ENCODE measurements at regions not wholly inside any gene's neighbourhood (a gene's known extent, or its start where the extent isn't known, plus 50 kb on each side); places are given as distances from the start of the nearest gene placed in this dataset.
A peak's percentile ranks its signal among the peaks of the same experiment; 100 is the strongest.

GRCh38 chr5:176736301-176736930 lies 73.9 kb upstream of the UNC5A start:
- peaks cover 4% of the 10 kb centered on the region for H3K36me3 Mint-ChIP-seq (ENCODE audit: unreplicated experiment)
- peaks cover 18% of the 10 kb centered on the region for H3K27me3 Mint-ChIP-seq (ENCODE audit: unreplicated experiment)
- no peak for DNase-seq
- H3K9me3 Mint-ChIP-seq (ENCODE audit: unreplicated experiment) = peaks cover 6% of the 10 kb centered on the region
- TF ChIP-seq CTCF (IDR thresholded peaks at IDR 0.05; ENCODE audit: partially characterized antibody, unreplicated experiment) = no peak
- peak overlapping the region; percentile 34 for H3K4me3 Mint-ChIP-seq (ENCODE audit: unreplicated experiment)
- peaks cover 36% of the 10 kb centered on the region for H3K4me1 Mint-ChIP-seq (ENCODE audit: low read depth, unreplicated experiment)
- H3K27ac Mint-ChIP-seq (ENCODE audit: unreplicated experiment) = no peak overlapping the region

- no peak for TF ChIP-seq CTCF (IDR thresholded peaks at IDR 0.05; ENCODE audit: partially characterized antibody, unreplicated experiment)
- peaks cover 2% of the 10 kb centered on the region for H3K36me3 Mint-ChIP-seq (ENCODE audit: unreplicated experiment)
- H3K27ac Mint-ChIP-seq (ENCODE audit: unreplicated experiment) = no peak overlapping the region
- DNase-seq = no peak
- peaks cover 21% of the 10 kb centered on the region for H3K27me3 Mint-ChIP-seq (ENCODE audit: unreplicated experiment)
- H3K4me1 Mint-ChIP-seq (ENCODE audit: low read depth, unreplicated experiment) = peaks cover 37% of the 10 kb centered on the region
- H3K9me3 Mint-ChIP-seq (ENCODE audit: unreplicated experiment) = peaks cover 6% of the 10 kb centered on the region
- no peak overlapping the region for H3K4me3 Mint-ChIP-seq (ENCODE audit: unreplicated experiment)
These were observed 73.2 kb upstream of the UNC5A start for GRCh38 chr5:176736931-176737745.

GRCh38 chr5:176737746-176738636 lies 72.4 kb upstream of the UNC5A start:
- Mint-ChIP-seq H3K4me3 (ENCODE audit: unreplicated experiment) (peak overlapping the region; percentile 23), H3K27ac (ENCODE audit: unreplicated experiment) (no peak overlapping the region), H3K27me3 (ENCODE audit: unreplicated experiment) (peaks cover 19% of the 10 kb centered on the region), H3K4me1 (ENCODE audit: low read depth, unreplicated experiment) (peaks cover 30% of the 10 kb centered on the region), H3K36me3 (ENCODE audit: unreplicated experiment) (no peaks in the 10 kb centered on the region), H3K9me3 (ENCODE audit: unreplicated experiment) (peaks cover 8% of the 10 kb centered on the region)
- no peak for TF ChIP-seq CTCF (IDR thresholded peaks at IDR 0.05; ENCODE audit: partially characterized antibody, unreplicated experiment)
- DNase-seq = no peak

GRCh38 chr5:176738637-176739250 lies 71.6 kb upstream of the UNC5A start:
- H3K4me1 Mint-ChIP-seq (ENCODE audit: low read depth, unreplicated experiment) = peaks cover 28% of the 10 kb centered on the region
- no peaks in the 10 kb centered on the region for H3K36me3 Mint-ChIP-seq (ENCODE audit: unreplicated experiment)
- no peak overlapping the region for H3K27ac Mint-ChIP-seq (ENCODE audit: unreplicated experiment)
- H3K4me3 Mint-ChIP-seq (ENCODE audit: unreplicated experiment) = peak overlapping the region; percentile 80
- peaks cover 17% of the 10 kb centered on the region for H3K27me3 Mint-ChIP-seq (ENCODE audit: unreplicated experiment)
- H3K9me3 Mint-ChIP-seq (ENCODE audit: unreplicated experiment) = peaks cover 8% of the 10 kb centered on the region
- no peak for TF ChIP-seq CTCF (IDR thresholded peaks at IDR 0.05; ENCODE audit: partially characterized antibody, unreplicated experiment)
- no peak for DNase-seq

Measured in glutamatergic neuron (in vitro differentiated cells).